Tibial artery (tissue), 4 donors: ENCODE measurements at regions not wholly inside any gene's neighbourhood (a gene's known extent, or its start where the extent isn't known, plus 50 kb on each side); places are given as distances from the start of the nearest gene placed in this dataset.
"Not testable (repeated sequence)": the region's sequence is repeated elsewhere in the genome, so short reads cannot be mapped to it uniquely, and the experiment has no call there.

Source experiments
- DNase-seq, 2 donors: peaks; one replicate each; pipeline ENCODE4 v3.0.0-alpha.2; 2019
- H3K27ac ChIP-seq, 2 donors: fragments of 200-600 bp; sonication (generic) in 1 of 2; 1 replicate in 1 of 2; 2 replicates in 1 of 2; pipeline ENCODE4 v1.5.1; 2018 to 2019; ENCODE audit warnings: mild to moderate bottlenecking in 1 of 2
- H3K27me3 ChIP-seq, 2 donors: fragments of 200-600 bp; sonication (generic) in 1 of 2; one replicate each; pipeline versions ENCODE4 v1.5.1 to v1.6.0; 2016 to 2019
- H3K36me3 ChIP-seq, 3 donors: fragments of 200-600 bp; sonication (generic) in 2 of 3; one replicate each; pipeline ENCODE4 v1.5.1; 2016 to 2019; ENCODE audit warnings: mild to moderate bottlenecking in 2 of 3
- H3K4me1 ChIP-seq, 4 donors: fragments of 200-600 bp; sonication (generic) in 2 of 4; 1 replicate in 3 of 4; 2 replicates in 1 of 4; pipeline ENCODE4 v1.5.1; 2016 to 2019
- H3K4me3 ChIP-seq, 2 donors: fragments of 200-600 bp; sonication (generic) in 1 of 2; 1 replicate in 1 of 2; 2 replicates in 1 of 2; pipeline ENCODE4 v1.5.1; 2018 to 2019; ENCODE audit warnings: mild to moderate bottlenecking in 2 of 2
- H3K9me3 ChIP-seq, 3 donors: fragments of 200-600 bp; sonication (generic) in 1 of 3; one replicate each; pipeline ENCODE4 v1.5.1; 2016 to 2019
- CTCF ChIP-seq, 2 experiments: fragments of 200-600 bp in 1 of 2; fragments of 450-650 bp in 1 of 2; IDR thresholded peaks; one replicate each; pipeline ENCODE4 v1.5.1; 2017 to 2019; ENCODE audit warnings: antibody characterized with exemption in 2 of 2, mild to moderate bottlenecking in 1 of 2, moderate library complexity in 1 of 2
- intact Hi-C: fragments of 100-400 bp; cut with DNase I; formaldehyde crosslinking; loops from one replicate; pipeline ENCODE4 v1.15.0; 2023; ENCODE audit warnings: low total_unique reads

DNA sequence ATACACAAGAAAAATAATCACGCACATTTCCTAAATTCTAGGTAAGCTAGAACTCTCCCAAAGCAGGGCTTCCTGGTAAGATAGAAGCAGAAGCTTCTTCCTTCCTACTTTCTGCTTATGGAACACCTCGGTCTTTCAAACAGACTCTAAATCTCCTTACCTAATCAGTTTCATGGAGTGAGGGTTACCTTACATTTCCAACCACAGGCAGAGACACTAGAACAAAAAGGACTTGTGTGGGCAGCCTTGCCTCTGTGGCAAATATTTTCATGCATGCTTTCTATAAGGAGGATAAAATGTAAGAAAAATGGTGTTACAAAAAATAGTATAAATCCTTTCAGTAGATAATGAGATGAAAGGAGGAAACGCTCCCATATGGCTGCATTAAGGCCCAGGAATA lies 386.3 kb upstream of the SMIM30 start:
- Histone ChIP-seq H3K27ac (no peak overlapping the region), H3K4me1 (peaks cover 0 to 7% (median 0%) of the 10 kb centered on the region in 4 donors), H3K36me3 (no peaks in the 10 kb centered on the region), H3K9me3 (no peaks in the 10 kb centered on the region), H3K4me3 (no peak overlapping the region), H3K27me3 (no peaks in the 10 kb centered on the region)
- intact Hi-C loops, result no loop called here
- no peak for TF ChIP-seq CTCF (IDR thresholded peaks at IDR 0.05)
- DNase-seq, result no peak

DNA sequence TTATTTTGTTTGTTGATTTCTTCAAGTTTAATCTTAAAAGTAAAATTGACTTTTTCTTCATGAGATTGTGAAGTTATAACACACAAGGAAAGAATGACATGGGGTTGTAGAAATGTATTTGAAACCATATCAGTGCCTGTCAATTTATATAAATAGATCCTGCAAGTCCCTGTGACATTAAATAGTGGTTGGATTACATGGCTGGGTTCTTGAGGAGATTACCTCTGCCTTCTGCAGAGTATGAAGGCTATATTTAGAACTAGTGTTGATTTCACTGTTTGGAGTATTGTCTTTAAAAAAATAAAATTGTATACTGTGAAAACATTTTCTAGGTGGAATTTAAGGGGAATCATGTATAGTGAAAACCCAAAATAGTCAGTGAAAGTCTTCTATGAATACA lies 385.8 kb upstream of the SMIM30 start:
- no peak for DNase-seq
- no peak overlapping the region for H3K27ac ChIP-seq
- no peak overlapping the region for H3K4me3 ChIP-seq
- H3K9me3 ChIP-seq, result no peaks in the 10 kb centered on the region
- no peaks in the 10 kb centered on the region for H3K36me3 ChIP-seq
- H3K27me3 ChIP-seq, result no peaks in the 10 kb centered on the region
- no peak for TF ChIP-seq CTCF (IDR thresholded peaks at IDR 0.05)
- H3K4me1 ChIP-seq, result peaks cover 0 to 7% (median 0%) of the 10 kb centered on the region in 4 donors
- intact Hi-C loops, result no loop called here

DNA sequence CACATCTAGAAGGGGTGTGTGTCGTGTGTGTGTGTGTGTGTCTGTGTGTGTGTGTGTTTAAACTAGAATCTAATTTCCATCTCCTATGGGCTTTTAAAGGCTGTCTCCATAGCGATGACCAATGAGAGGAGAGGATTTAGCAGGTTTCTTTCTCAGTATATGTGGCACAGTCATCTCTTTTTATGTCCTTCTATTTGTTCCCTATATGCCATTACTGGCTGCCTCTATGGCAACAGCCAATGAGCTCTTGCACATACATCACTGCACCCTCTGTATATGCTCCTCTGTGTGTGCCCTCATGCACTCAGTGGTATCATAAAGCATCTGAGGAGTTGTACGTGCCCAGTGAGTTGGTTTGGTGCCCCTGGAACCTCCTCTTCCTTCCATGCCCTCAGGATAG lies 378.2 kb upstream of the SMIM30 start:
- H3K27ac ChIP-seq, H3K4me3 ChIP-seq, DNase-seq, H3K27me3 ChIP-seq, intact Hi-C loops, H3K36me3 ChIP-seq, H3K4me1 ChIP-seq, H3K9me3 ChIP-seq: not testable (repeated sequence)

GRCh38 chr7:113494797-113495566 lies 376.6 kb upstream of the SMIM30 start:
- DNase-seq, H3K36me3 ChIP-seq, intact Hi-C loops, H3K27ac ChIP-seq, H3K27me3 ChIP-seq, H3K9me3 ChIP-seq, H3K4me3 ChIP-seq: not testable (repeated sequence)
- peaks cover 0 to 20% (median 2%) of the 10 kb centered on the region in 4 donors for H3K4me1 ChIP-seq

GRCh38 chr7:113491305-113491704 lies 373.0 kb upstream of the SMIM30 start:
- H3K4me3 ChIP-seq, result no peak overlapping the region
- no peaks in the 10 kb centered on the region for H3K27me3 ChIP-seq
- no peaks in the 10 kb centered on the region for H3K9me3 ChIP-seq
- no peak for DNase-seq
- H3K27ac ChIP-seq, result peak overlapping the region in 1 of 2 donors; percentile 24
- TF ChIP-seq CTCF (IDR thresholded peaks at IDR 0.05), result no peak
- intact Hi-C loops, result no loop called here
- no peaks in the 10 kb centered on the region for H3K36me3 ChIP-seq
- H3K4me1 ChIP-seq, result peaks cover 0 to 20% (median 2%) of the 10 kb centered on the region in 4 donors

GRCh38 chr7:113487925-113488731 lies 369.8 kb upstream of the SMIM30 start:
- Histone ChIP-seq H3K9me3 (no peaks in the 10 kb centered on the region), H3K36me3 (no peaks in the 10 kb centered on the region), H3K27me3 (no peaks in the 10 kb centered on the region), H3K27ac (no peak overlapping the region), H3K4me1 (peaks cover 0 to 20% (median 2%) of the 10 kb centered on the region in 4 donors), H3K4me3 (no peak overlapping the region)
- no peak for DNase-seq
- intact Hi-C loops, result no loop called here
- no peak for TF ChIP-seq CTCF (IDR thresholded peaks at IDR 0.05)
